Heart left ventricle (tissue), 16 donors: ENCODE measurements at regions not wholly inside any gene's neighbourhood (a gene's known extent, or its start where the extent isn't known, plus 50 kb on each side); places are given as distances from the start of the nearest gene placed in this dataset.

ENCODE experiments used
- ATAC-seq, 4 donors: fragments of 200-7000 bp; cut with Tn5 transposase; one replicate each; pipeline ENCODE4 v1.9.1; 2020 to 2022; ENCODE audit warnings: moderate library complexity in 4 of 4, mild to moderate bottlenecking in 3 of 4, moderate number of reproducible peaks in 1 of 4
- DNase-seq, 5 donors: peaks; one replicate each; pipeline ENCODE4 v3.0.0-alpha.2; 2020
- H3K27ac ChIP-seq, 12 donors: fragments of 200-600 bp; sonication (generic) in 4 of 12; one replicate each; pipeline versions ENCODE4 v1.5.0 to v1.8.0; 2016 to 2022; ENCODE audit warnings: mild to moderate bottlenecking in 2 of 12
- H3K27me3 ChIP-seq, 9 donors: fragments of 200-600 bp; sonication (generic) in 2 of 9; one replicate each; pipeline versions ENCODE4 v1.5.1 to v1.8.0; 2016 to 2022; ENCODE audit warnings: mild to moderate bottlenecking in 3 of 9
- H3K36me3 ChIP-seq, 9 donors: fragments of 200-600 bp; sonication (generic) in 2 of 9; one replicate each; pipeline versions ENCODE4 v1.5.0 to v1.8.0; 2018 to 2022; ENCODE audit warnings: mild to moderate bottlenecking in 2 of 9
- H3K4me1 ChIP-seq, 12 donors: fragments of 200-600 bp; sonication (generic) in 4 of 12; one replicate each; pipeline versions ENCODE4 v1.5.0 to v1.8.0; 2016 to 2022; ENCODE audit warnings: mild to moderate bottlenecking in 3 of 12
- H3K4me3 ChIP-seq, 12 donors: fragments of 200-600 bp; sonication (generic) in 4 of 12; one replicate each; pipeline versions ENCODE4 v1.5.0 to v1.8.0; 2017 to 2022; ENCODE audit warnings: mild to moderate bottlenecking in 9 of 12, moderate library complexity in 4 of 12
- H3K9me3 ChIP-seq, 12 donors: fragments of 200-600 bp; sonication (generic) in 4 of 12; one replicate each; pipeline versions ENCODE4 v1.5.0 to v1.8.0; 2016 to 2022; ENCODE audit warnings: mild to moderate bottlenecking in 1 of 12
- CTCF ChIP-seq, 12 donors: fragments of 200-600 bp; sonication (generic) in 4 of 12; IDR thresholded peaks; one replicate each; pipeline versions ENCODE4 v1.5.0 to v1.8.0; 2018 to 2022; ENCODE audit warnings: antibody characterized with exemption in 12 of 12, mild to moderate bottlenecking in 5 of 12
- POLR2A ChIP-seq, 2 donors: fragments of 450-650 bp; IDR thresholded peaks; one replicate each; pipeline ENCODE4 v1.6.1; 2017; ENCODE audit warnings: antibody characterized with exemption in 2 of 2, mild to moderate bottlenecking in 2 of 2, moderate library complexity in 2 of 2
- WGBS, 4 donors: extraction: QIAGEN DNeasy Blood & Tissue Kit in 2 of 4; methylation state at CpG; one replicate each; pipeline versions ENCODE4 v1.1.5 to v1.1.7; 2013 to 2018; 5-methylcytosine and 5-hydroxymethylcytosine counted together
- intact Hi-C, 10 donors: fragments of 100-400 bp; cut with DNase I; formaldehyde crosslinking; loops; one replicate each; pipeline versions ENCODE4 v1.11.1 to v1.14.2; 2022
- donor health status: ischemic (EF 13 %, LVEDD 7.1; RV severe dilation, severe dysfunction).
- donor health status: healthy with polysubstance abuse.
- donor health status: DM: no; HTN: yes; CAD: no.
- donor health status: DM: no; HTN: no; CAD: no.
- donor health status: ischemic (EF 25% LVEDD 6.9; RV normal size, moderate dysfunction).
- donor health status: ischemic (EF 25% LVEDD 5.7; RV mildly dilated, moderate dysfunction).
- donor health status: healthy.
- donor health status: DM: yes; HTN: yes; CAD: no.
- donor health status: ischemic (EF 35%, LVEDD 5.7; RV mildly dilated, moderate dysfunction).
- donor health status: nonischemic (EF 11% LVEDD 7.7; RV severe dilation, severe dysfunction).
- donor health status: DM: yes; HTN: yes; CAD: no.
- donor health status: PGD.
- donor health status: ischemic (EF 29% LVEDD 5.4; RV normal size, mild dysfunction).
- donor health status: nonischemic (EF 23%, LVEDD 6.1; RV moderate dilation, normal function).

- TF ChIP-seq POLR2A (IDR thresholded peaks at IDR 0.05) (no peak), CTCF (IDR thresholded peaks at IDR 0.05) (no peak)
- H3K4me3 ChIP-seq = no peak overlapping the region
- WGBS, 4 donors = 28 to 58% (median 41%) methylated on average over 1 of the region's 1 CpG
- no peaks in the 10 kb centered on the region for H3K27me3 ChIP-seq
- no peaks in the 10 kb centered on the region for H3K9me3 ChIP-seq
- ATAC-seq (no peak), DNase-seq (no peak)
- intact Hi-C loops = no loop called here
- H3K36me3 ChIP-seq = no peaks in the 10 kb centered on the region
- H3K4me1 ChIP-seq = no peaks in the 10 kb centered on the region
- no peak overlapping the region for H3K27ac ChIP-seq
These were observed 261.3 kb upstream of the NECTIN3 start for GRCh38 chr3:110810356-110810755.

GRCh38 chr3:110811050-110811449 is 260.6 kb upstream of the NECTIN3 start:
- H3K4me3 ChIP-seq = no peak overlapping the region
- intact Hi-C loops = no loop called here
- H3K9me3 ChIP-seq = no peaks in the 10 kb centered on the region
- H3K36me3 ChIP-seq = no peaks in the 10 kb centered on the region
- ATAC-seq = no peak
- TF ChIP-seq POLR2A (IDR thresholded peaks at IDR 0.05) (no peak), CTCF (IDR thresholded peaks at IDR 0.05) (no peak)
- no peaks in the 10 kb centered on the region for H3K4me1 ChIP-seq
- DNase-seq = no peak
- H3K27me3 ChIP-seq = no peaks in the 10 kb centered on the region
- no peak overlapping the region for H3K27ac ChIP-seq

GRCh38 chr3:110813541-110813940 is 258.1 kb upstream of the NECTIN3 start:
- no peaks in the 10 kb centered on the region for H3K36me3 ChIP-seq
- H3K27ac ChIP-seq = no peak overlapping the region
- intact Hi-C loops = no loop called here
- H3K4me1 ChIP-seq = no peaks in the 10 kb centered on the region
- WGBS, 4 donors = 84 to 92% (median 87%) methylated on average over 2 of the region's 2 CpGs
- H3K4me3 ChIP-seq = no peak overlapping the region
- TF ChIP-seq CTCF (IDR thresholded peaks at IDR 0.05) = no peak
- no peak for TF ChIP-seq POLR2A (IDR thresholded peaks at IDR 0.05)
- no peaks in the 10 kb centered on the region for H3K27me3 ChIP-seq
- ATAC-seq = no peak
- no peaks in the 10 kb centered on the region for H3K9me3 ChIP-seq
- no peak for DNase-seq

GRCh38 chr3:110814170-110815007 is 257.2 kb upstream of the NECTIN3 start:
- H3K9me3 ChIP-seq = no peaks in the 10 kb centered on the region
- no peaks in the 10 kb centered on the region for H3K27me3 ChIP-seq
- no peak for DNase-seq
- TF ChIP-seq POLR2A (IDR thresholded peaks at IDR 0.05) (no peak), CTCF (IDR thresholded peaks at IDR 0.05) (no peak)
- no peaks in the 10 kb centered on the region for H3K4me1 ChIP-seq
- H3K4me3 ChIP-seq = no peak overlapping the region
- 68 to 76% (median 72%) methylated on average over 5 of the region's 5 CpGs for WGBS, 4 donors
- ATAC-seq = no peak
- intact Hi-C loops = no loop called here
- no peaks in the 10 kb centered on the region for H3K36me3 ChIP-seq
- H3K27ac ChIP-seq = no peak overlapping the region
